Kidney epithelial cell (primary cell): ENCODE measurements at regions not wholly inside any gene's neighbourhood (a gene's known extent, or its start where the extent isn't known, plus 50 kb on each side); places are given as distances from the start of the nearest gene placed in this dataset.

ENCODE experiments used
- DNase-seq: peaks from one replicate; pipeline ENCODE4 v3.0.0-alpha.2; 2010; ENCODE audit warnings: low read depth
- H3K27me3 ChIP-seq: 2 replicates; pipeline ENCODE4 v1.6.0; 2011; ENCODE audit warnings: low read length; ENCODE audit not compliant: control insufficient read depth, insufficient read depth
- H3K36me3 ChIP-seq: 2 replicates; pipeline ENCODE4 v1.5.1; 2011; ENCODE audit warnings: low read length; ENCODE audit not compliant: control insufficient read depth, insufficient read depth
- H3K4me3 ChIP-seq: 2 replicates; pipeline ENCODE4 v1.5.1; 2011; ENCODE audit warnings: low read depth, mild to moderate bottlenecking, control low read depth, low read length
- TF ChIP-seq, protein P1 (sequence below): IDR thresholded peaks from 2 replicates; pipeline ENCODE4 v1.5.1; 2011; ENCODE audit warnings: mild to moderate bottlenecking, moderate library complexity, low read length, control low read depth, inconsistent platforms; ENCODE audit not compliant: insufficient read depth, poor library complexity, severe bottlenecking

DNA sequence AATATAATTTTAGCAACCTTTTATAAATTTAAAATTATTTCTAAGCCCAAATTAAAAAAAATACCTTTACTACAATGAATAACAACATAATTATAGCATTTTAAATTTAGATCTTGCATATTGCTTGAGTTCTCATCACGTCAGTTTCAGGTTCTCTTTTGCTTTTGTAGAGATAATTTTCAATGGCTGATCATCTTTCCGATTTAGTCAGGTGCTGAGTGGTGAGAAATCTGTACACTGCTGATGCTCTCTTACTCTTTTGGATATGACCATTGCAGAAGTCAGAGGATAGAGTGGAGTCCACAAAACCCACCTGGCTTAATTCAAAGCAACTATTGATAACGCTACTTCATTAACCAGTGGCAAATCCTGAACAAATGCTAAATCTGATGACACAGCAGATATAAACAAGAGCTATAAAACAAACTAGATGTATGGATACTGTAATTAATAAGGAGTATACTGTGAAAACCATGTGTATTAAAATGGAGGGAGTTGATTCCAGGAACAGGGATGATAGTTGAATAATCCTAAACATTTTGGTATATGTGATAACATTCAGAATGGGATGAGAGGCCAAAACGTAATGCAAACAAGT, 394.8 kb downstream of the CSNK1G3 start:
- no peak for DNase-seq
- H3K4me3 ChIP-seq, result no peak overlapping the region
- no peaks in the 10 kb centered on the region for H3K27me3 ChIP-seq
- TF ChIP-seq, protein P1, sequence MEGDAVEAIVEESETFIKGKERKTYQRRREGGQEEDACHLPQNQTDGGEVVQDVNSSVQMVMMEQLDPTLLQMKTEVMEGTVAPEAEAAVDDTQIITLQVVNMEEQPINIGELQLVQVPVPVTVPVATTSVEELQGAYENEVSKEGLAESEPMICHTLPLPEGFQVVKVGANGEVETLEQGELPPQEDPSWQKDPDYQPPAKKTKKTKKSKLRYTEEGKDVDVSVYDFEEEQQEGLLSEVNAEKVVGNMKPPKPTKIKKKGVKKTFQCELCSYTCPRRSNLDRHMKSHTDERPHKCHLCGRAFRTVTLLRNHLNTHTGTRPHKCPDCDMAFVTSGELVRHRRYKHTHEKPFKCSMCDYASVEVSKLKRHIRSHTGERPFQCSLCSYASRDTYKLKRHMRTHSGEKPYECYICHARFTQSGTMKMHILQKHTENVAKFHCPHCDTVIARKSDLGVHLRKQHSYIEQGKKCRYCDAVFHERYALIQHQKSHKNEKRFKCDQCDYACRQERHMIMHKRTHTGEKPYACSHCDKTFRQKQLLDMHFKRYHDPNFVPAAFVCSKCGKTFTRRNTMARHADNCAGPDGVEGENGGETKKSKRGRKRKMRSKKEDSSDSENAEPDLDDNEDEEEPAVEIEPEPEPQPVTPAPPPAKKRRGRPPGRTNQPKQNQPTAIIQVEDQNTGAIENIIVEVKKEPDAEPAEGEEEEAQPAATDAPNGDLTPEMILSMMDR, result no peak
- no peaks in the 10 kb centered on the region for H3K36me3 ChIP-seq

DNA sequence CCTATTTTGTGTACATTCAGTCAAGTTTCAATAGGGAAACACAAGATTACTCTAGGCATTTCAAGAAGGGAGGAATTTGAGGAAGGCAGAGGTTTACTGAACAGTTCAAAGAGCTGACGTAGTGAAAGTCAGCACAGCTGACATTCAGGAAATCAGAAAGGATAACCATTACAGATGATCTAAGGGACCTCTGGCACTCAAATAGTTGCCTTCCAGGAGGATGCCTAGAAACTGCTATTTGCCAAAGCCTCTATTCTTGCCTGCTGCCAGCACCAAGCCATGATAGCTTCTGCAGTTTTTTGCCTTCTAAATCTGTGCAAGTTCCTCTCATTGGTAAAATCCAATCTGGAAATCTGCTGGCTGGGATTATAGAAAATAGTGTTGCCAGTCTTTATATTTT, 373.1 kb downstream of the CSNK1G3 start:
- TF ChIP-seq, protein P1, result no peak
- Histone ChIP-seq H3K36me3 (no peaks in the 10 kb centered on the region), H3K27me3 (no peaks in the 10 kb centered on the region), H3K4me3 (no peak overlapping the region)
- no peak for DNase-seq

DNA sequence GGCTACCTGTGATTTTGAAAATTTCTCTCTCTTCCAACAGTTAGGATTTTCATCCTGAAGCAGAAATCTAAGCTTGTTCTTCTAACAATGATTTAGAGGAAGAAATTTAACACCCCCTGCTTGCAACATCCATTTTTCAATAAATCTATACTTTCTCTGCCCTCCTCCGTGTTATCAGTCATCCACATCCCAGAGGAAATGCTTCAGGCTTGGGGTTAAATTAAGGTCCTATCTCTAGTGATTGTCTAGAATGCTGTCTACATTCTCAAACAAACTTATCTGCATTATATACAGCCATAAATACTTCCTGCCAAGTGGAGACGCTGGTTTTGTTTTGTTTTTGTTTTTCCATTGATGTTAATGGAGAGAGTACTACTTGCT, 371.0 kb downstream of the CSNK1G3 start:
- no peak overlapping the region for H3K4me3 ChIP-seq
- H3K36me3 ChIP-seq, result no peaks in the 10 kb centered on the region
- TF ChIP-seq, protein P1, result no peak
- no peak for DNase-seq
- H3K27me3 ChIP-seq, result no peaks in the 10 kb centered on the region

DNA sequence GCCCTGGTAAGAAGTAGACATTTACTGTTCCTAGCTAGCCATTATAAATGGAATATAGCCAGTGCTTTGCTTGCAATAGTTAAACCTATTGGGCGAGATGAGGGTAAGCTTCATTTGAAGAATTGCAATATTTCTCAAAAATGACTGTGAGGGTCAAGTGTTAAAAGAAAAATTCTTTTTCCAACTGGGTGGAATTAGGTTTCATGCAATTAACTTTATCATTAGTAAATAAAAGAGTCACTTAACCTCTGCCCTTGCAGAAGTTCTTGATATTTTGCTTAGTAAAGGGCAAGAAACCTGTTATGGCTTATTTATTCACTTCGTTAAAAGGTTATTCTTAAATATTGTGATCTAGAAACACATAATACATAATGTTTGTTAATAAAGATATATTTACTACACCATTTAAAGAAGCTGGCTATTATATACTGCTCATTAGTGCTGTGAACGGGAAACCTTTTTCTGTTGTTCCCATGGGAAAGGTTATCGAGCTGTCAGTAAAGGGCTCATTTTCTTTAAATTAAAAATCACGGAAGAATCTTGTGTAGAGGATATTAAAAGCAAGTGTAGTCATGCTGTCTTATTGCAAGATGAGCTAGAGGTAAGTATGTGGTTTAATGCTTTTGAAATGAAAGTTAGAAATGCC, 370.5 kb downstream of the CSNK1G3 start:
- H3K36me3 ChIP-seq, result no peaks in the 10 kb centered on the region
- DNase-seq, result no peak
- TF ChIP-seq, protein P1, result no peak
- H3K4me3 ChIP-seq, result no peak overlapping the region
- H3K27me3 ChIP-seq, result no peaks in the 10 kb centered on the region

DNA sequence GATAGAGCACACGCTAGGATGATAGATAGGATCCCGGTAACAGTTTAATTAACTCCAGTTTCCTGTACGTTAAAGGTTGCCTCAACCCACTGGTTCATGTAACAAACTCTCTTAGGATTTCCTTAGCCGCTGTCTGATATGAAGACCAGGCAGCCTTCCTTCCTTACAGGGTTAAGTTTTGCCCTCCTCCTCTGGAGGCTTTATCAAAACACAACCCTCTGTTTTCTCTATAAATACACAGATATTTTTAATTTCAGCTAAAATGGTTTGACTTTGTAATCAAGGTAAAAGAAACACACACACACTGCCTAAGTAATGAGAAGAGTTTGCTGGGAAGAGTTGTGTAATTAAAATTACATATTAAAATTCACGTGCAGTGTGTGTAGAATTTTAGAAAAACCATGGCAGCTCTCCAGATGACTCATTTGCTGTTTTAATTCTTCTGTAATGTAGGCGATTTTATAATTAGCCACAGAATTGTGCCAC, 369.8 kb downstream of the CSNK1G3 start:
- no peaks in the 10 kb centered on the region for H3K27me3 ChIP-seq
- no peak overlapping the region for H3K4me3 ChIP-seq
- H3K36me3 ChIP-seq, result no peaks in the 10 kb centered on the region
- DNase-seq, result no peak
- TF ChIP-seq, protein P1, result no peak

DNA sequence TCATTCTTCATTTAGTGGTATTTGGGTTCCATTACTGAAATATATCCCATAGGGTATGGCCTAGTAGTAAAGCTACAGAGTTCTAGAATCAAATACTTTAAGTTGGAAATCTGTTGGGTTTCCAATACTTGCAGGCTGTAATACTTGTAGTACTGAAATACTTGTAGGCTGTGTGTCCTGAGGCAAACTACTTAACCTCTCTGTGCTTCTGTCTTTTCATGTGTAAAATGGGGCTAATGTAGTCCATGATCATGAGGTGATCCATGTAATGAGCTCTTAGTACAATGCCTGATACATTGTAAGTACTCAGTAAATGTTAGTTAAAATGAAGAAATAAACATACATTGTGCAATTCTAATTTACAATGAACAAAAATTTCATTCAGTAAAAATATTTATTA, 368.9 kb downstream of the CSNK1G3 start:
- TF ChIP-seq, protein P1, result no peak
- no peak for DNase-seq
- Histone ChIP-seq H3K27me3 (no peaks in the 10 kb centered on the region), H3K4me3 (no peak overlapping the region), H3K36me3 (no peaks in the 10 kb centered on the region)
